HUES64 (cell line): ENCODE measurements at regions not wholly inside any gene's neighbourhood (a gene's known extent, or its start where the extent isn't known, plus 50 kb on each side); places are given as distances from the start of the nearest gene placed in this dataset.

Source experiments
- H3K27ac ChIP-seq: 2 replicates; pipeline ENCODE4 v1.7.0; 2013; ENCODE audit warnings: low read depth, low read length, inconsistent platforms
- H3K27me3 ChIP-seq: 2 replicates; pipeline ENCODE4 v1.6.1; 2013; ENCODE audit warnings: mild to moderate bottlenecking, low read length; ENCODE audit not compliant: insufficient read depth
- H3K36me3 ChIP-seq: 2 replicates; pipeline ENCODE4 v1.6.1; 2013; ENCODE audit warnings: mild to moderate bottlenecking, low read length; ENCODE audit not compliant: insufficient read depth
- H3K4me1 ChIP-seq: 2 replicates; pipeline ENCODE4 v1.6.1; 2013; ENCODE audit warnings: mild to moderate bottlenecking, low read length, moderate library complexity; ENCODE audit not compliant: insufficient read depth
- H3K4me3 ChIP-seq: 2 replicates; pipeline ENCODE4 v1.5.1; 2013; ENCODE audit warnings: mild to moderate bottlenecking, low read length, moderate library complexity
- H3K9ac ChIP-seq: 2 replicates; pipeline ENCODE4 v1.6.1; 2013; ENCODE audit warnings: mild to moderate bottlenecking, low read depth, low read length
- H3K9me3 ChIP-seq: 2 replicates; pipeline ENCODE4 v1.6.1; 2013; ENCODE audit warnings: low read depth, low read length; ENCODE audit not compliant: insufficient read depth
- WGBS: fragments of 150-250, 120-280 bp; methylation state at CpG from one replicate; pipeline ENCODE4 v1.1.7; 2013; ENCODE audit warnings: missing lambda C conversion rate; 5-methylcytosine and 5-hydroxymethylcytosine counted together

- no peaks in the 10 kb centered on the region for H3K9me3 ChIP-seq
- no peak overlapping the region for H3K27ac ChIP-seq
- no peaks in the 10 kb centered on the region for H3K36me3 ChIP-seq
- H3K4me1 ChIP-seq = no peaks in the 10 kb centered on the region
- no peaks in the 10 kb centered on the region for H3K27me3 ChIP-seq
- no peak overlapping the region for H3K4me3 ChIP-seq
- no peak overlapping the region for H3K9ac ChIP-seq
- 86% methylated on average over 5 of the region's 5 CpGs for WGBS
These were observed 285.1 kb downstream of the GADD45G start for GRCh38 chr9:89889865-89890264.

GRCh38 chr9:89890326-89890980, 285.6 kb downstream of the GADD45G start:
- Histone ChIP-seq H3K36me3 (no peaks in the 10 kb centered on the region), H3K4me3 (no peak overlapping the region), H3K9me3 (no peaks in the 10 kb centered on the region), H3K4me1 (no peaks in the 10 kb centered on the region), H3K27me3 (no peaks in the 10 kb centered on the region), H3K27ac (no peak overlapping the region), H3K9ac (no peak overlapping the region)
- WGBS = 85% methylated on average over 14 of the region's 14 CpGs

- no peaks in the 10 kb centered on the region for H3K4me1 ChIP-seq
- H3K27ac ChIP-seq = no peak overlapping the region
- H3K36me3 ChIP-seq = no peaks in the 10 kb centered on the region
- H3K9me3 ChIP-seq = no peaks in the 10 kb centered on the region
- H3K4me3 ChIP-seq = no peak overlapping the region
- no peak overlapping the region for H3K9ac ChIP-seq
- 88% methylated on average over 5 of the region's 5 CpGs for WGBS
- H3K27me3 ChIP-seq = no peaks in the 10 kb centered on the region
These were observed 286.4 kb downstream of the GADD45G start for GRCh38 chr9:89891221-89891590.

DNA sequence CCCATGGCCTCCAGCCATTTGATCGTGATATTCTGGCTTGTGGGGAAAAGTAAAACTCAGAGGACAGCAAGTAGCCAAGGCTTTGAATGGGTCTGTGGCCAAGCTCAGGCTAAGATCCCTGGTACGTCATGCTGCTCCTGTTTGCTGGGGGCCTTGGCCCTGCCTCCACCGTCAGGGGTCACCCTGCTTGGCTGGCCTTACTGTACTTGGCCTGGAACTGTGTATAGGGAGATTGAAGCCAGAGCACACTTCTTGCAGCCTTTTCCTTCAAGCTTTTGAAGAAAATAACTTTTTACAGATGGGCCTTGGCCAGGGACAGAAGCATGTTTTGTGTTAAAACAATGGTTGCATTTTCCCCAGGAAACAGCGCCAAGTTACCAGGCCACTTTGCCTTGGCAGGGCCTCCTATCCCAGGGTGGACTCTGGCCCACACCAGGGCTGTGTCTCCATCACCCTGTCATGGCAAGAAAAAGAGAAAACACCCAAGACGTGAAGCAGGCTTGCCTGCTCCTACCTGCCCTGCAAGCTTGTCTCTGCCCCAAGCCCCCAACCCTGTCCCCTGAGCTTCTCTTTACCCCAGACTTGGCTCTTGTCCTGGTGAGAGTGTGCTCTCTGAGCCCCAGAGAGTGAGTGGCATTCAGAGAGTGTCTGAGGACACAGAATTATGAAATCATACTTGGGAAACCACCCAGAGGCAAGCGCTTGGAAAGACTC, 286.9 kb downstream of the GADD45G start:
- no peaks in the 10 kb centered on the region for H3K4me1 ChIP-seq
- H3K4me3 ChIP-seq = no peak overlapping the region
- H3K27ac ChIP-seq = no peak overlapping the region
- 95% methylated on average over 6 of the region's 6 CpGs for WGBS
- H3K27me3 ChIP-seq = no peaks in the 10 kb centered on the region
- H3K36me3 ChIP-seq = no peaks in the 10 kb centered on the region
- no peaks in the 10 kb centered on the region for H3K9me3 ChIP-seq
- no peak overlapping the region for H3K9ac ChIP-seq

GRCh38 chr9:89892920-89893319, 288.1 kb downstream of the GADD45G start:
- no peak overlapping the region for H3K9ac ChIP-seq
- no peaks in the 10 kb centered on the region for H3K36me3 ChIP-seq
- no peaks in the 10 kb centered on the region for H3K9me3 ChIP-seq
- no peak overlapping the region for H3K27ac ChIP-seq
- 96% methylated on average over 6 of the region's 6 CpGs for WGBS
- no peaks in the 10 kb centered on the region for H3K27me3 ChIP-seq
- H3K4me3 ChIP-seq = no peak overlapping the region
- no peaks in the 10 kb centered on the region for H3K4me1 ChIP-seq

- Histone ChIP-seq H3K27me3 (no peaks in the 10 kb centered on the region), H3K36me3 (no peaks in the 10 kb centered on the region), H3K4me1 (no peaks in the 10 kb centered on the region), H3K9ac (no peak overlapping the region), H3K9me3 (no peaks in the 10 kb centered on the region), H3K4me3 (no peak overlapping the region), H3K27ac (no peak overlapping the region)
- 95% methylated on average over 2 of the region's 2 CpGs for WGBS
These were observed 289.1 kb downstream of the GADD45G start for GRCh38 chr9:89893886-89894285.

GRCh38 chr9:89896806-89897340, 292.1 kb downstream of the GADD45G start:
- Histone ChIP-seq H3K9me3 (no peaks in the 10 kb centered on the region), H3K9ac (no peak overlapping the region), H3K27ac (no peak overlapping the region), H3K36me3 (no peaks in the 10 kb centered on the region), H3K4me1 (no peaks in the 10 kb centered on the region), H3K4me3 (no peak overlapping the region), H3K27me3 (no peaks in the 10 kb centered on the region)
- WGBS = 96% methylated on average over 4 of the region's 5 CpGs

- Histone ChIP-seq H3K4me3 (no peak overlapping the region), H3K4me1 (no peaks in the 10 kb centered on the region), H3K9ac (no peak overlapping the region), H3K36me3 (no peaks in the 10 kb centered on the region), H3K9me3 (no peaks in the 10 kb centered on the region), H3K27ac (no peak overlapping the region), H3K27me3 (no peaks in the 10 kb centered on the region)
- WGBS = 65% methylated on average over 3 of the region's 3 CpGs
These were observed 294.8 kb downstream of the GADD45G start for GRCh38 chr9:89899573-89899972.

GRCh38 chr9:89901920-89902319, 297.1 kb downstream of the GADD45G start:
- Histone ChIP-seq H3K4me1 (no peaks in the 10 kb centered on the region), H3K27me3 (no peaks in the 10 kb centered on the region), H3K36me3 (no peaks in the 10 kb centered on the region), H3K27ac (no peak overlapping the region), H3K9me3 (no peaks in the 10 kb centered on the region), H3K4me3 (no peak overlapping the region), H3K9ac (no peak overlapping the region)
- 91% methylated on average over 4 of the region's 4 CpGs for WGBS

- 86% methylated on average over 4 of the region's 8 CpGs for WGBS
- Histone ChIP-seq H3K9ac (no peak overlapping the region), H3K4me3 (no peak overlapping the region), H3K27ac (no peak overlapping the region), H3K4me1 (no peaks in the 10 kb centered on the region), H3K9me3 (no peaks in the 10 kb centered on the region), H3K36me3 (no peaks in the 10 kb centered on the region), H3K27me3 (no peaks in the 10 kb centered on the region)
These were observed 297.8 kb downstream of the GADD45G start for GRCh38 chr9:89902450-89903140.

- H3K4me1 ChIP-seq = no peaks in the 10 kb centered on the region
These were observed 298.3 kb downstream of the GADD45G start for GRCh38 chr9:89903141-89903475.

More at GRCh38 chr9:89903141-89903475, 298.3 kb downstream of the GADD45G start:
- no peaks in the 10 kb centered on the region for H3K27me3 ChIP-seq
- H3K9ac ChIP-seq = no peak overlapping the region
- WGBS = 90% methylated on average over 3 of the region's 3 CpGs
- no peaks in the 10 kb centered on the region for H3K9me3 ChIP-seq
- no peaks in the 10 kb centered on the region for H3K36me3 ChIP-seq
- H3K27ac ChIP-seq = no peak overlapping the region
- no peak overlapping the region for H3K4me3 ChIP-seq
